A673 (cell line): ENCODE measurements at regions not wholly inside any gene's neighbourhood (a gene's known extent, or its start where the extent isn't known, plus 50 kb on each side); places are given as distances from the start of the nearest gene placed in this dataset.
"Not testable (repeated sequence)": the region's sequence is repeated elsewhere in the genome, so short reads cannot be mapped to it uniquely, and the experiment has no call there.

ENCODE experiments used
- CTCF ChIP-seq: fragments of 300-800, 200-600 bp; sonication (generic); conservative IDR thresholded peaks from 2 replicates; pipeline ENCODE4 v1.5.1; 2017; ENCODE audit warnings: low read depth, mild to moderate bottlenecking, antibody characterized with exemption, low read length, moderate library complexity, mixed read lengths
- EZH2 ChIP-seq: fragments of 200-600 bp; sonication (generic); IDR thresholded peaks from 2 replicates; pipeline ENCODE4 v1.6.1; 2017; ENCODE audit warnings: borderline replicate concordance, low read depth, mild to moderate bottlenecking, mixed read lengths, antibody characterized with exemption, low read length; ENCODE audit not compliant: poor library complexity, severe bottlenecking

GRCh38 chrX:139003856-139004527 is 292.5 kb upstream of the FGF13 start:
- not testable (repeated sequence) for TF ChIP-seq CTCF, EZH2
